ENCODE measurements at regions not wholly inside any gene's neighbourhood (a gene's known extent, or its start where the extent isn't known, plus 50 kb on each side); places are given as distances from the start of the nearest gene placed in this dataset.

- TF ChIP-seq ZFP3 (CRISPR knock-in tag; IDR thresholded peaks at IDR 0.05), result no peak
- no peak for TF ChIP-seq GLIS3 (CRISPR knock-in tag; IDR thresholded peaks at IDR 0.05)
- TF ChIP-seq ZNF565 (CRISPR knock-in tag; conservative IDR thresholded peaks at IDR 0.05; ENCODE audit: low read depth), result no peak
- no peak for TF ChIP-seq PATZ1 (CRISPR knock-in tag; IDR thresholded peaks at IDR 0.05; ENCODE audit: borderline replicate concordance)
- no peak for TF ChIP-seq CSDC2 (CRISPR knock-in tag; IDR thresholded peaks at IDR 0.05)
- TF ChIP-seq OSR1 (CRISPR knock-in tag; IDR thresholded peaks at IDR 0.05), result no peak
- TF ChIP-seq ZC3H10 (CRISPR knock-in tag; IDR thresholded peaks at IDR 0.05), result no peak
- no peak for TF ChIP-seq ZNF8 (CRISPR knock-in tag; IDR thresholded peaks at IDR 0.05)
- TF ChIP-seq ISL1 (CRISPR knock-in tag; IDR thresholded peaks at IDR 0.05), result no peak
- TF ChIP-seq ARNTL (CRISPR knock-in tag; IDR thresholded peaks at IDR 0.05; ENCODE audit: borderline replicate concordance, low read depth), result no peak
- no peak for TF ChIP-seq BACH2 (CRISPR knock-in tag; IDR thresholded peaks at IDR 0.05; ENCODE audit: borderline replicate concordance)
- no peak for TF ChIP-seq ZFP30 (CRISPR knock-in tag; IDR thresholded peaks at IDR 0.05)
- TF ChIP-seq TOX (CRISPR knock-in tag; IDR thresholded peaks at IDR 0.05; ENCODE audit: borderline replicate concordance), result no peak
- TF ChIP-seq TCF4 (CRISPR knock-in tag; IDR thresholded peaks at IDR 0.05; ENCODE audit: borderline replicate concordance), result no peak
Observed at GRCh38 chr6:164211254-164211653, 796.7 kb downstream of the QKI start.

Measured in SK-N-SH treated with all-trans-retinoic acid at 6 μM for 48 hours (cell line).